ENCODE measurements at regions not wholly inside any gene's neighbourhood (a gene's known extent, or its start where the extent isn't known, plus 50 kb on each side); places are given as distances from the start of the nearest gene placed in this dataset.

- TF ChIP-seq CTCF (IDR thresholded peaks at IDR 0.05) (no peak), POLR2A (IDR thresholded peaks at IDR 0.05) (no peak)
These were observed 118.7 kb upstream of the GDF10 start for GRCh38 chr10:47181052-47181849.

All from lower leg skin (tissue), 3 donors.